IPS-15b (cell line): ENCODE measurements at regions not wholly inside any gene's neighbourhood (a gene's known extent, or its start where the extent isn't known, plus 50 kb on each side); places are given as distances from the start of the nearest gene placed in this dataset.

Source experiments
- H3K27me3 ChIP-seq: one replicate; pipeline ENCODE4 v1.6.1; 2013; ENCODE audit warnings: low read length; ENCODE audit not compliant: control insufficient read depth, insufficient read depth
- H3K36me3 ChIP-seq: one replicate; pipeline ENCODE4 v1.6.1; 2013; ENCODE audit warnings: low read length; ENCODE audit not compliant: control insufficient read depth, insufficient read depth
- H3K4me1 ChIP-seq: one replicate; pipeline ENCODE4 v1.6.1; 2013; ENCODE audit warnings: mild to moderate bottlenecking, low read length; ENCODE audit not compliant: control insufficient read depth, insufficient read depth
- H3K4me3 ChIP-seq: one replicate; pipeline ENCODE4 v1.5.1; 2013; ENCODE audit warnings: low read depth, low read length
- H3K9ac ChIP-seq: one replicate; pipeline ENCODE4 v1.6.1; 2013; ENCODE audit warnings: low read depth, mild to moderate bottlenecking, low read length
- H3K9me3 ChIP-seq: one replicate; pipeline ENCODE4 v1.6.1; 2013; ENCODE audit warnings: mild to moderate bottlenecking, low read length; ENCODE audit not compliant: control insufficient read depth, insufficient read depth

DNA sequence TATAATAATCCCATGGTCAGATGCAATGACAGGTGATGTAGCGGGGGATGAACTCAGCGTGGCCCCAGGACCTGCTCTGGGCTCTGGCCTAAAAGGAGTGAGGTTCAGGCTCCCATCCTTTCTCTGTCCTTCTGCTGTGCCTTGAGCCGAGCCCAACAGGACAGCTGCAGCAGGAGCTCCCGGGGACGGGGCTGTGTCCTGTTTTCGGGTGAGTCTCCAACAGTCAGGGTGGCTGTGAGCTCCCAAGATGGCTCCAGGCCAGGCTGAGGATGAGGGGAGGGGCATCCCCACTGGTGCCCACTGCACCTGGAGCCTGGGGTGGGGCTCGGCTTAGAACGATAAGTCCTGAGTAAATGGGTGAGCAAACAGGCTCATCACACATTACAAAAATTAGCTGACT, 1385.0 kb downstream of the BRD1 start:
- no peaks in the 10 kb centered on the region for H3K9me3 ChIP-seq
- no peaks in the 10 kb centered on the region for H3K36me3 ChIP-seq
- no peak overlapping the region for H3K4me3 ChIP-seq
- H3K9ac ChIP-seq, result no peak overlapping the region
- no peaks in the 10 kb centered on the region for H3K27me3 ChIP-seq
- no peaks in the 10 kb centered on the region for H3K4me1 ChIP-seq

DNA sequence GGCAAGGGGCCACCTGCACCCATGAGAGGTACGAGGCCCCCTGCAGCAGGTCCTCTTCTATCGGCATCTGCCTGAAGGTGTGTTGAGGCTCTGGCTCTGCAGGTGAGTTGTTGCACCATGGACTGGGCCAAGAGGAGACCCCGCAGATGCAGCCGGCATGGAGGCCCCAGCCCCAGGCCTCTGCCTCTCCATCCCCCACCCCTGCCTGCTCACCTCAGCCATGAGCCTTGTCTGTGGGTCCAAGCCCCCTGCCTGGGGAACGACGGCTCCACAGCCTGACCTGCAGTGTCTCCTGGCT, 1386.2 kb downstream of the BRD1 start:
- no peak overlapping the region for H3K4me3 ChIP-seq
- no peaks in the 10 kb centered on the region for H3K9me3 ChIP-seq
- no peaks in the 10 kb centered on the region for H3K4me1 ChIP-seq
- no peak overlapping the region for H3K9ac ChIP-seq
- H3K36me3 ChIP-seq, result no peaks in the 10 kb centered on the region
- H3K27me3 ChIP-seq, result no peaks in the 10 kb centered on the region

- no peak overlapping the region for H3K9ac ChIP-seq
- no peaks in the 10 kb centered on the region for H3K36me3 ChIP-seq
- H3K9me3 ChIP-seq, result no peaks in the 10 kb centered on the region
Observed at GRCh38 chr22:48440673-48441552, 1386.8 kb downstream of the BRD1 start.

GRCh38 chr22:48440176-48440575, 1387.5 kb downstream of the BRD1 start:
- H3K9ac ChIP-seq, result no peak overlapping the region
- no peaks in the 10 kb centered on the region for H3K9me3 ChIP-seq
- H3K36me3 ChIP-seq, result no peaks in the 10 kb centered on the region
- H3K27me3 ChIP-seq, result no peaks in the 10 kb centered on the region
- H3K4me3 ChIP-seq, result no peak overlapping the region
- H3K4me1 ChIP-seq, result no peaks in the 10 kb centered on the region

More at GRCh38 chr22:48440673-48441552, 1386.8 kb downstream of the BRD1 start:
- no peaks in the 10 kb centered on the region for H3K4me1 ChIP-seq
- H3K27me3 ChIP-seq, result no peaks in the 10 kb centered on the region
- H3K4me3 ChIP-seq, result no peak overlapping the region

GRCh38 chr22:48439560-48440135, 1388.0 kb downstream of the BRD1 start:
- no peaks in the 10 kb centered on the region for H3K36me3 ChIP-seq
- no peak overlapping the region for H3K9ac ChIP-seq
- no peaks in the 10 kb centered on the region for H3K9me3 ChIP-seq
- no peaks in the 10 kb centered on the region for H3K27me3 ChIP-seq
- H3K4me1 ChIP-seq, result no peaks in the 10 kb centered on the region
- no peak overlapping the region for H3K4me3 ChIP-seq

DNA sequence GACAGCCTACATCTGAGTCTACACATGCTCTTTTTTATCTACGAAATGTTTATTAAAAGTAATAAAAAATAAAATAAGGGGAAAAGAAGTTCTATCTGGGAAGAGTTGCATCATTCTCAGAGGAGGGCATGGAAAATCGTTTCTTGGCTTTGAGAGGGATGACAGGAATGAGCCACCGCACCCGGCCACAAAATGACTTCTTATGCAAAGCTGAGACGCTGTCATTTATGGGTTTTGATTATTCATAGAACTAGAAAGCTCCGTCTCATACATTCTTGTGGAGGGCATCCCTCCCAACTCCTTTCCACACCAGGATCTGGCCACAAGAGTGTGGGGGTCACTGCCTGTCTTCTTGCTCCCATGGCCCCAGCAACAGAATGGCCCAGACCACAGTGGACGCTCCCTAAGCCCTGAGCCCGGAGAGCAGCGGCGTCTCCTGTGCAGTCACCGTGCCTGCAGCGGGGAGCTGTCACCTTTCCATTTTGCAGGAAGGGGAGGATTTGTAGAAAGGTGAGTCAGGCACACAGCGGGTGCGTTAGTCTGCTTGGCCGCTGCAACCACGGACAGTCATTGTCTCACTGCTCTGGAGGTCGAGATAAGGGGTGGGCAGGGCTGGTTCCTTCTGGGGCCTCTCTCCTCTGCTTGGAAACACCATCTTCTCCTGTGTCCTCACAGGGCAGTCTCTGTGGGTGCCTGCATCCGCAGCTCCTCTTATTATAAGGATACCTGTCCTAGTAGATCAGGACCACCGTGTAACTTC, 1388.7 kb downstream of the BRD1 start:
- no peaks in the 10 kb centered on the region for H3K36me3 ChIP-seq
- H3K4me3 ChIP-seq, result no peak overlapping the region
- H3K9ac ChIP-seq, result no peak overlapping the region
- no peaks in the 10 kb centered on the region for H3K9me3 ChIP-seq
- no peaks in the 10 kb centered on the region for H3K4me1 ChIP-seq
- no peaks in the 10 kb centered on the region for H3K27me3 ChIP-seq

DNA sequence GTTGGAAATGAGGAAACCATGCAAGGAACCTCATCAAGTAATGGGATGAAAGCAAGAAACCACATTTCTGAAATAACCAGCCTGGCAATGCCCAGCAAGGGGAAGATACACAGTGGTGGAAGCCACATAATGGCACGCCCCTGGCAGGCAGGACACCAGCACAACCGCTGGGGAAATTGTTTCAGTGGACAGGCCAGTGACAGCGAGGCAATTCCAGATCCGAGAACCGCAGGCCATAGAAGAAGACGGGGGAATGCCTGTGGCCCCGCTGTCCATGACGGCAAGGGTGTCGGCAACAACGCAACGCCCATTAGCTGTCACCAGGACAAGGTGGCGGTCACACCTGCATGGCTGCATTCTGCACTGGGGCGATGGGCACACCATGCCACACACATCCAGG, 1389.6 kb downstream of the BRD1 start:
- Histone ChIP-seq H3K9ac (no peak overlapping the region), H3K27me3 (no peaks in the 10 kb centered on the region), H3K36me3 (no peaks in the 10 kb centered on the region), H3K4me3 (no peak overlapping the region), H3K4me1 (no peaks in the 10 kb centered on the region), H3K9me3 (no peaks in the 10 kb centered on the region)

GRCh38 chr22:48436201-48436931, 1391.3 kb downstream of the BRD1 start:
- Histone ChIP-seq H3K27me3 (no peaks in the 10 kb centered on the region), H3K4me1 (no peaks in the 10 kb centered on the region), H3K36me3 (no peaks in the 10 kb centered on the region), H3K9me3 (no peaks in the 10 kb centered on the region), H3K9ac (no peak overlapping the region), H3K4me3 (no peak overlapping the region)

- Histone ChIP-seq H3K9ac (no peak overlapping the region), H3K9me3 (no peaks in the 10 kb centered on the region), H3K4me3 (no peak overlapping the region), H3K4me1 (no peaks in the 10 kb centered on the region), H3K36me3 (no peaks in the 10 kb centered on the region), H3K27me3 (no peaks in the 10 kb centered on the region)
Observed at GRCh38 chr22:48434868-48435250, 1392.8 kb downstream of the BRD1 start.

- Histone ChIP-seq H3K9ac (no peak overlapping the region), H3K4me1 (no peaks in the 10 kb centered on the region), H3K9me3 (no peaks in the 10 kb centered on the region), H3K4me3 (no peak overlapping the region), H3K36me3 (no peaks in the 10 kb centered on the region), H3K27me3 (no peaks in the 10 kb centered on the region)
Observed at GRCh38 chr22:48434156-48434867, 1393.4 kb downstream of the BRD1 start.

DNA sequence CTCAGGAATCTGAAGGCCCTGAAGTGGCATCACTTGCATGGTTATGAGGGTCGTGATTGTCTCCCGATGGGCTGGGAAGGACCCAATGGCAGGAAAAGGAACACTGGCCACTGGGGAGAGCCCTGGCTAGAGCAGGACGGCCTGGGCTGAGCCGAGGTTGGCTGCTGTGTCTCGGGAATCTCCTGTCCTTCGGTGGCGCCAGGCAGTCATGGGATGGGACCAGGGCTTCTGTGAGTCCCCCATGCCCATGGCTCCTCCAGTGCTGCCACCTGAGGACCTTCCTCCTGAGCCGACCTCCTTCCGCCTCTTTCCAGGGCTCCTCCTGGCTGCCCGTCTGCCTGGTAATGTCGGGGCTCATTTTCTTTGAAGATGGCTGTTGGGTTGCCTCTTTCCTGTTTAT, 1394.0 kb downstream of the BRD1 start:
- Histone ChIP-seq H3K9me3 (no peaks in the 10 kb centered on the region), H3K9ac (no peak overlapping the region), H3K4me3 (no peak overlapping the region), H3K36me3 (no peaks in the 10 kb centered on the region), H3K27me3 (no peaks in the 10 kb centered on the region), H3K4me1 (no peaks in the 10 kb centered on the region)
